Gastrocnemius medialis (tissue), 4 donors: ENCODE measurements at regions not wholly inside any gene's neighbourhood (a gene's known extent, or its start where the extent isn't known, plus 50 kb on each side); places are given as distances from the start of the nearest gene placed in this dataset.

Source experiments
- CTCF ChIP-seq, 5 experiments: fragments of 450-650 bp in 3 of 5; fragments of 200-600 bp in 2 of 5; sonication (generic) in 2 of 5; IDR thresholded peaks in 4 of 5; conservative IDR thresholded peaks in 1 of 5; 1 replicate in 4 of 5; 2 replicates in 1 of 5; pipeline ENCODE4 v1.5.1; 2016 to 2019; ENCODE audit warnings: antibody characterized with exemption in 5 of 5, mild to moderate bottlenecking in 3 of 5, moderate library complexity in 3 of 5
- POLR2A ChIP-seq, 2 donors: fragments of 450-650 bp; IDR thresholded peaks; one replicate each; pipeline ENCODE4 v1.6.1; 2017; ENCODE audit warnings: antibody characterized with exemption in 2 of 2, mild to moderate bottlenecking in 2 of 2, moderate library complexity in 2 of 2

DNA sequence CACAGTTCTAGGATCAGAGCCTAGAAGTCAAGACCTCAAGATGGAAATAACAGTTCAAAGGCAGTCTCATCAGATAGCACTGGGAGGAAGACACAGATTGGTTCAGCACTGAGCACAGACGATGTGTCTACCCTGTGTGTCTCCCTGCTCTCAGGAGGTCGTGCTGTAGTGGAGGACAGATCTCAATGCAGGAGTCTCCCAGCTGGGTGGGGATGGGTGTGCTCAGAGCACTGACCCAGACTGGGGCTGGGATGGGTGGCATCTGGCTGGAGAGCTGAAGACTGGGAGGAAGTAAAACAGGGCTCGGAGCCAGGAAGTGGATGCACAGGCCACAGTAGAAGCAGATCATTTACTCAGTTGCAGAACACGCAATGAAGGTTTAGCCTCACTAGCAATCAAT is 69.5 kb upstream of the GDF10 start:
- TF ChIP-seq CTCF (IDR thresholded peaks at IDR 0.05 in 4 of 5, conservative IDR thresholded peaks at IDR 0.05 in 1 of 5) (no peak), POLR2A (IDR thresholded peaks at IDR 0.05) (no peak)
